ENCODE measurements at regions not wholly inside any gene's neighbourhood (a gene's known extent, or its start where the extent isn't known, plus 50 kb on each side); places are given as distances from the start of the nearest gene placed in this dataset.

DNA sequence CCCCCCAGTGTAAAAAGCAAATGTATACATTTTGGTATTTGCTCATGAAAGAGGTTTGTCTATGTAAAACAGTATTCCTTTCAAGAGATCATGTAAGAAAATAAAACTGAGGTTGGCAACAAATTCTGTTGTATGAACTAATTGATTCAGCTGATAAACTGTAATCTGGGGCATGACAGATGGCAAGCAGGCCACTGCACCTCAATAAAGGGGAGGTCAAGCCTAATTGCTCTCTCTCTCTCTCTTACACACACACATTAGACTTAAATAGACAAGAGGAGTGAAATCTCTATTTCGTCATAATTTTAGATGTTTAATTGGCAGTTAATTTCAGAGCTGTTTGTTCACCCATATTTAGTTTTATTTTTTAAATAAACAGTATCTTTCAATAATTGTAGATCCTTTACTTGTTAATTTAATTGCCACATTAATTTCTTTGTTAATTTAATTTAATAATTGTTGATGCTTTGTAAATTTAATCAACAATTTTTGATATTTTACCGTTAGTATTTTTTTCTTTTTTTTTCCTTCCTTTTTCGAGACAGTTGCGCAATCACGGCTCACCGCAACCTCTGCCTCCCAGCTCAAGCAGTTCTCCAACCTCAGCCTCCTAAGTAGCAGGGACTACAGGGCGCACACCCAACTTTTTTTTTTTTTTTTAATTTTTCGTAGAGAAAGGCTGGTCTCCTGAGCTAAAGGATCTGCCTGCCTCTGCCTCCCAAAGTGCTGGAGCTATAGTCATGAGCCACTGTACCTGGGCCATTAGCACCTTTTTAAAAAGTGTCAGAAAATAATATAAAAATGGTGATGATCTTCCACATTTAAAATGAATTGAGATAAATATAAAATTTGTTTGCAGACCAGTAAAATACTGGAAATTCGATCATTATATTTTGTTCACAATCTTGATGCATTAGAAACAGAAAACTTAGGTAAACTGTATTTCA is 577.7 kb downstream of the SLC16A7 start:
- Mint-ChIP-seq H3K27me3 (ENCODE audit: low read depth) (no peaks in the 10 kb centered on the region), H3K27ac (no peak overlapping the region), H3K9me3 (no peaks in the 10 kb centered on the region), H3K36me3 (no peaks in the 10 kb centered on the region), H3K4me3 (no peak overlapping the region), H3K4me1 (no peaks in the 10 kb centered on the region)
- no peak for TF ChIP-seq ZBTB21 (CRISPR knock-in tag; IDR thresholded peaks at IDR 0.05; ENCODE audit: borderline replicate concordance)
- peak; percentile 74 for TF ChIP-seq HMGA2 (CRISPR knock-in tag; IDR thresholded peaks at IDR 0.05)
- POLR2A ChIA-PET = interaction anchor here (0.7 kb wide), 1 partner anchor 20 kb away, joined by 3 read pairs; no protein-coding TSS in a partner anchor
- DNase-seq (ENCODE audit: low spot score) (no peak), ATAC-seq (no peak)
- CTCF ChIA-PET = no interaction called here

DNA sequence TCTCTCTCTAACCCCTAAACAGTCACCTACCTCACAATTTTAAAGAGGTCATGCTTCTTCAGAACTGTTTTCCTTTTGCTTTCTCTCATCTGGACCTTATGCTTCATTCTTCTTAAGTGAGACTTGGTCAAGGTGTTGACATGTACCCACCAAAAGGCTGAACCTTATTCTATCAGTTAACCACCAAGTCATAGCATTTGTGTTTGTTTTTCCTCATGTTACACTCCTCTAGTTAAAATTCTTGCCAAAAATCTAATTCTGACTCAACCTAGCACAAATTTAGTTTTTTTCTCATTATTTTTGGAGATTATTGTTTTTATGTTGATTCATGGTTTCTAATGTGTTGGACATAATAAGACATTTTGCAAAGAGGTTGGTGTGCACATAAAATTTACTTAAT is 578.6 kb downstream of the SLC16A7 start:
- ChIA-PET CTCF (no interaction called here), POLR2A (no interaction called here)
- Mint-ChIP-seq H3K36me3 (no peaks in the 10 kb centered on the region), H3K4me3 (no peak overlapping the region), H3K9me3 (no peaks in the 10 kb centered on the region), H3K4me1 (no peaks in the 10 kb centered on the region), H3K27ac (no peak overlapping the region), H3K27me3 (ENCODE audit: low read depth) (no peaks in the 10 kb centered on the region)
- DNase-seq (ENCODE audit: low spot score) (no peak), ATAC-seq (no peak)
- TF ChIP-seq ZNF416 (CRISPR knock-in tag; IDR thresholded peaks at IDR 0.05) (no peak), ZNF138 (CRISPR knock-in tag; conservative IDR thresholded peaks at IDR 0.05) (no peak), TEAD1 (CRISPR knock-in tag; IDR thresholded peaks at IDR 0.05) (no peak), TP53 (CRISPR knock-in tag; IDR thresholded peaks at IDR 0.05) (no peak), FOXP1 (CRISPR knock-in tag; IDR thresholded peaks at IDR 0.05; ENCODE audit: borderline replicate concordance) (no peak), JAZF1 (CRISPR knock-in tag; IDR thresholded peaks at IDR 0.05) (no peak), ATF1 (CRISPR knock-in tag; IDR thresholded peaks at IDR 0.05) (no peak), NFATC4 (CRISPR knock-in tag; IDR thresholded peaks at IDR 0.05) (no peak), GABPB1 (CRISPR knock-in tag; IDR thresholded peaks at IDR 0.05) (no peak), KAT7 (CRISPR knock-in tag; IDR thresholded peaks at IDR 0.05; ENCODE audit: borderline replicate concordance) (no peak), JUN (CRISPR knock-in tag; IDR thresholded peaks at IDR 0.05) (no peak)
- TF ChIP-seq, protein P1, sequence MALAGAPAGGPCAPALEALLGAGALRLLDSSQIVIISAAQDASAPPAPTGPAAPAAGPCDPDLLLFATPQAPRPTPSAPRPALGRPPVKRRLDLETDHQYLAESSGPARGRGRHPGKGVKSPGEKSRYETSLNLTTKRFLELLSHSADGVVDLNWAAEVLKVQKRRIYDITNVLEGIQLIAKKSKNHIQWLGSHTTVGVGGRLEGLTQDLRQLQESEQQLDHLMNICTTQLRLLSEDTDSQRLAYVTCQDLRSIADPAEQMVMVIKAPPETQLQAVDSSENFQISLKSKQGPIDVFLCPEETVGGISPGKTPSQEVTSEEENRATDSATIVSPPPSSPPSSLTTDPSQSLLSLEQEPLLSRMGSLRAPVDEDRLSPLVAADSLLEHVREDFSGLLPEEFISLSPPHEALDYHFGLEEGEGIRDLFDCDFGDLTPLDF (CRISPR knock-in tag; IDR thresholded peaks at IDR 0.05) = no peak
- TF ChIP-seq, protein P2, sequence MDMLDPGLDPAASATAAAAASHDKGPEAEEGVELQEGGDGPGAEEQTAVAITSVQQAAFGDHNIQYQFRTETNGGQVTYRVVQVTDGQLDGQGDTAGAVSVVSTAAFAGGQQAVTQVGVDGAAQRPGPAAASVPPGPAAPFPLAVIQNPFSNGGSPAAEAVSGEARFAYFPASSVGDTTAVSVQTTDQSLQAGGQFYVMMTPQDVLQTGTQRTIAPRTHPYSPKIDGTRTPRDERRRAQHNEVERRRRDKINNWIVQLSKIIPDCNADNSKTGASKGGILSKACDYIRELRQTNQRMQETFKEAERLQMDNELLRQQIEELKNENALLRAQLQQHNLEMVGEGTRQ (CRISPR knock-in tag; IDR thresholded peaks at IDR 0.05) = no peak
- TF ChIP-seq, protein P3, sequence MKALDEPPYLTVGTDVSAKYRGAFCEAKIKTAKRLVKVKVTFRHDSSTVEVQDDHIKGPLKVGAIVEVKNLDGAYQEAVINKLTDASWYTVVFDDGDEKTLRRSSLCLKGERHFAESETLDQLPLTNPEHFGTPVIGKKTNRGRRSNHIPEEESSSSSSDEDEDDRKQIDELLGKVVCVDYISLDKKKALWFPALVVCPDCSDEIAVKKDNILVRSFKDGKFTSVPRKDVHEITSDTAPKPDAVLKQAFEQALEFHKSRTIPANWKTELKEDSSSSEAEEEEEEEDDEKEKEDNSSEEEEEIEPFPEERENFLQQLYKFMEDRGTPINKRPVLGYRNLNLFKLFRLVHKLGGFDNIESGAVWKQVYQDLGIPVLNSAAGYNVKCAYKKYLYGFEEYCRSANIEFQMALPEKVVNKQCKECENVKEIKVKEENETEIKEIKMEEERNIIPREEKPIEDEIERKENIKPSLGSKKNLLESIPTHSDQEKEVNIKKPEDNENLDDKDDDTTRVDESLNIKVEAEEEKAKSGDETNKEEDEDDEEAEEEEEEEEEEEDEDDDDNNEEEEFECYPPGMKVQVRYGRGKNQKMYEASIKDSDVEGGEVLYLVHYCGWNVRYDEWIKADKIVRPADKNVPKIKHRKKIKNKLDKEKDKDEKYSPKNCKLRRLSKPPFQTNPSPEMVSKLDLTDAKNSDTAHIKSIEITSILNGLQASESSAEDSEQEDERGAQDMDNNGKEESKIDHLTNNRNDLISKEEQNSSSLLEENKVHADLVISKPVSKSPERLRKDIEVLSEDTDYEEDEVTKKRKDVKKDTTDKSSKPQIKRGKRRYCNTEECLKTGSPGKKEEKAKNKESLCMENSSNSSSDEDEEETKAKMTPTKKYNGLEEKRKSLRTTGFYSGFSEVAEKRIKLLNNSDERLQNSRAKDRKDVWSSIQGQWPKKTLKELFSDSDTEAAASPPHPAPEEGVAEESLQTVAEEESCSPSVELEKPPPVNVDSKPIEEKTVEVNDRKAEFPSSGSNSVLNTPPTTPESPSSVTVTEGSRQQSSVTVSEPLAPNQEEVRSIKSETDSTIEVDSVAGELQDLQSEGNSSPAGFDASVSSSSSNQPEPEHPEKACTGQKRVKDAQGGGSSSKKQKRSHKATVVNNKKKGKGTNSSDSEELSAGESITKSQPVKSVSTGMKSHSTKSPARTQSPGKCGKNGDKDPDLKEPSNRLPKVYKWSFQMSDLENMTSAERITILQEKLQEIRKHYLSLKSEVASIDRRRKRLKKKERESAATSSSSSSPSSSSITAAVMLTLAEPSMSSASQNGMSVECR (CRISPR knock-in tag; IDR thresholded peaks at IDR 0.05; ENCODE audit: borderline replicate concordance) = no peak

DNA sequence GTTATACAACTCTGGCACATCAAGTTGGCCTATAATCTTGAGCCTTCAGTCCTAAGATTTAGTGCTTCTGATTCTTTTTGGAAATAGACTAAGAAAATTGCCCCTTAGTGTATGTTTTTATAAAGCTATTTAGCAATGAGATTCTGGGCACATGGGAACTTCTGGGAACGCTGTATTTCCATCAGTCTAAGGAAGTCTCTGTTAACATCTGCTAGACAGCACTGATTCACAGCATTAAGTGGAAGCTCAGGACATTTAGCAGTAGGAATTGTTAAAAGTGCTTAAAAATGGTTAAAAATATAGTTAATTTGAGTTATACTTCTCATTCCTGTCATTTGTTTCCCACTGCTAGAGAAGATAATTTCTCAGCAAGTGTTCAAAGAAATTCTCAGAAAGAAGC is 579.1 kb downstream of the SLC16A7 start:
- DNase-seq (ENCODE audit: low spot score) (no peak), ATAC-seq (no peak)
- H3K4me1 Mint-ChIP-seq = no peaks in the 10 kb centered on the region
- POLR2A ChIA-PET = no interaction called here
- no peaks in the 10 kb centered on the region for H3K36me3 Mint-ChIP-seq
- no peaks in the 10 kb centered on the region for H3K9me3 Mint-ChIP-seq
- H3K27me3 Mint-ChIP-seq (ENCODE audit: low read depth) = no peaks in the 10 kb centered on the region
- no peak overlapping the region for H3K27ac Mint-ChIP-seq
- CTCF ChIA-PET = no interaction called here
- H3K4me3 Mint-ChIP-seq = no peak overlapping the region
- TF ChIP-seq GABPB1 (CRISPR knock-in tag; IDR thresholded peaks at IDR 0.05) (no peak), MYBL2 (CRISPR knock-in tag; IDR thresholded peaks at IDR 0.05) (no peak), CREM (CRISPR knock-in tag; IDR thresholded peaks at IDR 0.05) (no peak), ZNF416 (CRISPR knock-in tag; IDR thresholded peaks at IDR 0.05) (no peak), FOXK1 (CRISPR knock-in tag; IDR thresholded peaks at IDR 0.05) (no peak), ZBTB21 (CRISPR knock-in tag; IDR thresholded peaks at IDR 0.05; ENCODE audit: borderline replicate concordance) (no peak)
- TF ChIP-seq, protein P4, sequence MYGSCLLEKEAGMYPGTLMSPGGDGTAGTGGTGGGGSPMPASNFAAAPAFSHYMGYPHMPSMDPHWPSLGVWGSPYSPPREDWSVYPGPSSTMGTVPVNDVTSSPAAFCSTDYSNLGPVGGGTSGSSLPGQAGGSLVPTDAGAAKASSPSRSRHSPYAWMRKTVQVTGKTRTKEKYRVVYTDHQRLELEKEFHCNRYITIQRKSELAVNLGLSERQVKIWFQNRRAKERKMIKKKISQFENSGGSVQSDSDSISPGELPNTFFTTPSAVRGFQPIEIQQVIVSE (CRISPR knock-in tag; IDR thresholded peaks at IDR 0.05; ENCODE audit: borderline replicate concordance) = no peak
- TF ChIP-seq, protein P5, sequence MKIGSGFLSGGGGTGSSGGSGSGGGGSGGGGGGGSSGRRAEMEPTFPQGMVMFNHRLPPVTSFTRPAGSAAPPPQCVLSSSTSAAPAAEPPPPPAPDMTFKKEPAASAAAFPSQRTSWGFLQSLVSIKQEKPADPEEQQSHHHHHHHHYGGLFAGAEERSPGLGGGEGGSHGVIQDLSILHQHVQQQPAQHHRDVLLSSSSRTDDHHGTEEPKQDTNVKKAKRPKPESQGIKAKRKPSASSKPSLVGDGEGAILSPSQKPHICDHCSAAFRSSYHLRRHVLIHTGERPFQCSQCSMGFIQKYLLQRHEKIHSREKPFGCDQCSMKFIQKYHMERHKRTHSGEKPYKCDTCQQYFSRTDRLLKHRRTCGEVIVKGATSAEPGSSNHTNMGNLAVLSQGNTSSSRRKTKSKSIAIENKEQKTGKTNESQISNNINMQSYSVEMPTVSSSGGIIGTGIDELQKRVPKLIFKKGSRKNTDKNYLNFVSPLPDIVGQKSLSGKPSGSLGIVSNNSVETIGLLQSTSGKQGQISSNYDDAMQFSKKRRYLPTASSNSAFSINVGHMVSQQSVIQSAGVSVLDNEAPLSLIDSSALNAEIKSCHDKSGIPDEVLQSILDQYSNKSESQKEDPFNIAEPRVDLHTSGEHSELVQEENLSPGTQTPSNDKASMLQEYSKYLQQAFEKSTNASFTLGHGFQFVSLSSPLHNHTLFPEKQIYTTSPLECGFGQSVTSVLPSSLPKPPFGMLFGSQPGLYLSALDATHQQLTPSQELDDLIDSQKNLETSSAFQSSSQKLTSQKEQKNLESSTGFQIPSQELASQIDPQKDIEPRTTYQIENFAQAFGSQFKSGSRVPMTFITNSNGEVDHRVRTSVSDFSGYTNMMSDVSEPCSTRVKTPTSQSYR (CRISPR knock-in tag; IDR thresholded peaks at IDR 0.05) = no peak
